B cell (primary cell): ENCODE measurements at regions not wholly inside any gene's neighbourhood (a gene's known extent, or its start where the extent isn't known, plus 50 kb on each side); places are given as distances from the start of the nearest gene placed in this dataset.

Experiments used
- EZH2 ChIP-seq: IDR thresholded peaks from 2 replicates; pipeline ENCODE4 v1.6.1; 2012; ENCODE audit warnings: borderline replicate concordance, low read depth, mild to moderate bottlenecking, moderate library complexity, low read length; ENCODE audit not compliant: insufficient read depth, poor library complexity, severe bottlenecking
- TF ChIP-seq, protein P1 (sequence below): fragments of 200-600 bp; IDR thresholded peaks from one replicate; pipeline ENCODE4 v1.8.0; 2022; ENCODE audit warnings: antibody characterized with exemption, mild to moderate bottlenecking

DNA sequence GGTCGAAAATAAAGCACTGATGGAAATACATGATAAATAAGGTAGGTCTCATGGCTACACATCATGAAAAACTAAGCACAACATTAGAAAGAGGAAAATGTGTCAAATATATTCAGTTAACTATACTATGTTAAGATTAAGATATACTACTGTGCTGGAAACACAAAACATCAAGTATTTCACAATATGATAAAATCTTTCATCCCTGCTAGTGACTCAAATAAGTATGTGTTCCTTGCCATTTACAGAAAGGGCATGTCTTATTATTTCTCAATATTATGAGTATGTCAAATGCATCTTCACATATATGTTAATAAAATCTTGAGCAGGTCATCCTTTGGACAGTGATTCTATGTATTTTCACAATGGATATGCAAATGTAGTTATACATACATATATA lies 1260.1 kb upstream of the ADGRL2 start:
- TF ChIP-seq EZH2: no peak
- TF ChIP-seq, protein P1, sequence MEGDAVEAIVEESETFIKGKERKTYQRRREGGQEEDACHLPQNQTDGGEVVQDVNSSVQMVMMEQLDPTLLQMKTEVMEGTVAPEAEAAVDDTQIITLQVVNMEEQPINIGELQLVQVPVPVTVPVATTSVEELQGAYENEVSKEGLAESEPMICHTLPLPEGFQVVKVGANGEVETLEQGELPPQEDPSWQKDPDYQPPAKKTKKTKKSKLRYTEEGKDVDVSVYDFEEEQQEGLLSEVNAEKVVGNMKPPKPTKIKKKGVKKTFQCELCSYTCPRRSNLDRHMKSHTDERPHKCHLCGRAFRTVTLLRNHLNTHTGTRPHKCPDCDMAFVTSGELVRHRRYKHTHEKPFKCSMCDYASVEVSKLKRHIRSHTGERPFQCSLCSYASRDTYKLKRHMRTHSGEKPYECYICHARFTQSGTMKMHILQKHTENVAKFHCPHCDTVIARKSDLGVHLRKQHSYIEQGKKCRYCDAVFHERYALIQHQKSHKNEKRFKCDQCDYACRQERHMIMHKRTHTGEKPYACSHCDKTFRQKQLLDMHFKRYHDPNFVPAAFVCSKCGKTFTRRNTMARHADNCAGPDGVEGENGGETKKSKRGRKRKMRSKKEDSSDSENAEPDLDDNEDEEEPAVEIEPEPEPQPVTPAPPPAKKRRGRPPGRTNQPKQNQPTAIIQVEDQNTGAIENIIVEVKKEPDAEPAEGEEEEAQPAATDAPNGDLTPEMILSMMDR: no peak
